Activated CD4-positive, alpha-beta memory T cell treated with anti-CD3 and anti-CD28 coated beads for 36 hours (primary cell): ENCODE measurements at regions not wholly inside any gene's neighbourhood (a gene's known extent, or its start where the extent isn't known, plus 50 kb on each side); places are given as distances from the start of the nearest gene placed in this dataset.

Experiments used
- CTCF ChIA-PET: fragments of 350-600 bp; sonication (Branson Sonifier 250); formaldehyde crosslinking; loops from one replicate; lab custom pipeline; 2021; ENCODE audit warnings: antibody characterized with exemption, inconsistent platforms; lab: Charles Lee
- POLR2A ChIA-PET: fragments of 350-600 bp; sonication (Branson Sonifier 250); formaldehyde crosslinking; loops from one replicate; lab custom pipeline; 2021; ENCODE audit warnings: antibody characterized with exemption; lab: Charles Lee
- DNase-seq: peaks from one replicate; pipeline ENCODE4 v3.0.0-alpha.2; 2020
- H3K27ac Mint-ChIP-seq: one replicate; pipeline ENCODE4 v1.8.0; 2021; ENCODE audit warnings: mixed read lengths
- H3K27me3 Mint-ChIP-seq: one replicate; pipeline ENCODE4 v1.8.0; 2021; ENCODE audit warnings: mixed read lengths
- H3K36me3 Mint-ChIP-seq: one replicate; pipeline ENCODE4 v1.8.0; 2021; ENCODE audit warnings: mixed read lengths
- H3K4me1 Mint-ChIP-seq: one replicate; pipeline ENCODE4 v1.8.0; 2021; ENCODE audit warnings: low read depth, mixed read lengths
- H3K4me3 Mint-ChIP-seq: one replicate; pipeline ENCODE4 v1.8.0; 2021; ENCODE audit warnings: mild to moderate bottlenecking, mixed read lengths
- H3K9me3 Mint-ChIP-seq: one replicate; pipeline ENCODE4 v1.8.0; 2021; ENCODE audit warnings: mixed read lengths
- intact Hi-C: fragments of 100-400 bp; cut with micrococcal nuclease; formaldehyde crosslinking; loops from one replicate; pipeline ENCODE4 v1.15.1; 2023

- intact Hi-C loops = no loop called here
- CTCF ChIA-PET = interaction anchor here (0.7 kb wide), 1 partner anchor 219 kb away, joined by 3 read pairs; no protein-coding TSS in a partner anchor
- POLR2A ChIA-PET = no interaction called here
- Mint-ChIP-seq H3K36me3 (no peaks in the 10 kb centered on the region), H3K4me3 (no peak overlapping the region), H3K9me3 (no peaks in the 10 kb centered on the region), H3K27ac (no peak overlapping the region), H3K4me1 (no peaks in the 10 kb centered on the region), H3K27me3 (peaks cover 3% of the 10 kb centered on the region)
- DNase-seq = no peak
Observed at GRCh38 chr7:118298771-118299170, 74.3 kb downstream of the ANKRD7 start.

GRCh38 chr7:118300177-118300576 is 75.7 kb downstream of the ANKRD7 start:
- no peaks in the 10 kb centered on the region for H3K4me1 Mint-ChIP-seq
- H3K9me3 Mint-ChIP-seq = no peaks in the 10 kb centered on the region
- H3K27ac Mint-ChIP-seq = no peak overlapping the region
- intact Hi-C loops = no loop called here
- ChIA-PET POLR2A (no interaction called here), CTCF (no interaction called here)
- peaks cover 2% of the 10 kb centered on the region for H3K27me3 Mint-ChIP-seq
- DNase-seq = no peak
- H3K36me3 Mint-ChIP-seq = no peaks in the 10 kb centered on the region
- no peak overlapping the region for H3K4me3 Mint-ChIP-seq

GRCh38 chr7:118304100-118304499 is 79.6 kb downstream of the ANKRD7 start:
- H3K4me3 Mint-ChIP-seq = no peak overlapping the region
- H3K27me3 Mint-ChIP-seq = no peaks in the 10 kb centered on the region
- ChIA-PET CTCF (no interaction called here), POLR2A (no interaction called here)
- H3K9me3 Mint-ChIP-seq = peaks cover 7% of the 10 kb centered on the region
- H3K27ac Mint-ChIP-seq = no peak overlapping the region
- H3K36me3 Mint-ChIP-seq = no peaks in the 10 kb centered on the region
- no peaks in the 10 kb centered on the region for H3K4me1 Mint-ChIP-seq
- no peak for DNase-seq
- intact Hi-C loops = no loop called here

DNA sequence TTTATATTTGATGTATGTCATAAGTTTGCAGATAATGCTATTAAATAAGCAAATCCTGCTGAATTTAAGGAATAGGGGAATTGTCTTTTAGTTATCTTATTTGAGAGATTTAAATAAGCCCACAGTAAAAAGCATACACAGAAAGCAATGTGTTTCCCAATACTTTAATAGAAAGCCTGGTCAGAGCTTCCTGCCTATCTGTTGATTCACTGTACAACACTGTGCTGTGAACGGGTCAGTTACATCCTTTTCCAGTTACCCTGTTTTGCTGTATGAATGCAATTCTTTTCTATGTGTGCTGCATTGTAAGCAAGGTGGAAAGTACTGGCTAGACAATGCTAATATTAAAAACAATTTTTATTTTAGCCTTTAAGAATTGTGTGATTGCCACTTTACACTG is 81.2 kb downstream of the ANKRD7 start:
- ChIA-PET POLR2A (no interaction called here), CTCF (no interaction called here)
- intact Hi-C loops = no loop called here
- Mint-ChIP-seq H3K4me1 (no peaks in the 10 kb centered on the region), H3K9me3 (peaks cover 10% of the 10 kb centered on the region), H3K27me3 (peaks cover 6% of the 10 kb centered on the region), H3K36me3 (peaks cover 3% of the 10 kb centered on the region), H3K4me3 (no peak overlapping the region), H3K27ac (no peak overlapping the region)
- DNase-seq = no peak

GRCh38 chr7:118306771-118307170 is 82.3 kb downstream of the ANKRD7 start:
- Mint-ChIP-seq H3K4me1 (no peaks in the 10 kb centered on the region), H3K9me3 (peaks cover 10% of the 10 kb centered on the region), H3K36me3 (peaks cover 3% of the 10 kb centered on the region), H3K27ac (no peak overlapping the region), H3K27me3 (peaks cover 6% of the 10 kb centered on the region), H3K4me3 (no peak overlapping the region)
- DNase-seq = no peak
- POLR2A ChIA-PET = no interaction called here
- intact Hi-C loops = no loop called here
- CTCF ChIA-PET = no interaction called here

DNA sequence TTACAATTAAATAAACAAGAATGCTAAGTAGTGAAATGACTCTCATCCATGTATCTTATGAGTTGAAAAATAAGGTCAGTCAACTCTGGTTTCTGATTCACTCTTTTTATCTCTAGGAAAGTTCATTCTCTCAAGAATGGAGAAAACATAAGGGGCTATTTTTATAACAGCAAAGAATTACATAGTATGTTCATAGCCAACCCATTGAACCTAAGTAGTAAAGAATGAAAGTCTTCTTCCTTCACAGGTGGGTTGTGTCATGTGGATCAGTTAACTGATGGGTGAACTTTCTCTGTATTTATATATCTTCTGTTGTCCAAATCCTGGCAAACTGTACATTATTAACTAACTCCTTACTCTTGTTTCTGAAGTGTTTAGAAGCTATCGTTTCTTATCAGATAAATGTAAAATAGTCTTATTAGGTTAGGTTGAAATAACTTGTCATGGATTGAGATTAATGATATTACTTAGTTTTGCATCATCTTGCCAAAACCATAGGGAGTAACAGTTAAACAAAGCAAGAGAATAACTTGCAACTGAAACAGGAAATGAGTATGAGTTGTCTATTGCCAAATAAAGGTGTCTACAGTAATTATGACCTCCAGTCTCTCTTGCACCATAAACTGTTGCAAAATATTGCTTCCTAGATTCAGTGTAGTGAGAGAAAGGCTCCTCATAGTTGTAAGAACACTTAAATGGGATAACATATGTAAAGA is 86.8 kb downstream of the ANKRD7 start:
- no peaks in the 10 kb centered on the region for H3K4me1 Mint-ChIP-seq
- H3K27ac Mint-ChIP-seq = no peak overlapping the region
- ChIA-PET CTCF (no interaction called here), POLR2A (no interaction called here)
- peaks cover 13% of the 10 kb centered on the region for H3K9me3 Mint-ChIP-seq
- H3K4me3 Mint-ChIP-seq = no peak overlapping the region
- H3K27me3 Mint-ChIP-seq = peaks cover 6% of the 10 kb centered on the region
- no peak for DNase-seq
- peaks cover 3% of the 10 kb centered on the region for H3K36me3 Mint-ChIP-seq
- intact Hi-C loops = no loop called here

GRCh38 chr7:118312051-118312450 is 87.5 kb downstream of the ANKRD7 start:
- Mint-ChIP-seq H3K4me1 (no peaks in the 10 kb centered on the region), H3K27me3 (peaks cover 6% of the 10 kb centered on the region), H3K4me3 (no peak overlapping the region), H3K36me3 (peaks cover 3% of the 10 kb centered on the region), H3K27ac (no peak overlapping the region), H3K9me3 (peaks cover 13% of the 10 kb centered on the region)
- DNase-seq = no peak
- ChIA-PET CTCF (no interaction called here), POLR2A (no interaction called here)
- intact Hi-C loops = no loop called here

GRCh38 chr7:118312966-118313365 is 88.5 kb downstream of the ANKRD7 start:
- POLR2A ChIA-PET = no interaction called here
- CTCF ChIA-PET = no interaction called here
- no peak for DNase-seq
- Mint-ChIP-seq H3K4me1 (no peaks in the 10 kb centered on the region), H3K36me3 (peaks cover 3% of the 10 kb centered on the region), H3K4me3 (no peak overlapping the region), H3K9me3 (peaks cover 13% of the 10 kb centered on the region), H3K27ac (no peak overlapping the region), H3K27me3 (peaks cover 6% of the 10 kb centered on the region)
- intact Hi-C loops = no loop called here

DNA sequence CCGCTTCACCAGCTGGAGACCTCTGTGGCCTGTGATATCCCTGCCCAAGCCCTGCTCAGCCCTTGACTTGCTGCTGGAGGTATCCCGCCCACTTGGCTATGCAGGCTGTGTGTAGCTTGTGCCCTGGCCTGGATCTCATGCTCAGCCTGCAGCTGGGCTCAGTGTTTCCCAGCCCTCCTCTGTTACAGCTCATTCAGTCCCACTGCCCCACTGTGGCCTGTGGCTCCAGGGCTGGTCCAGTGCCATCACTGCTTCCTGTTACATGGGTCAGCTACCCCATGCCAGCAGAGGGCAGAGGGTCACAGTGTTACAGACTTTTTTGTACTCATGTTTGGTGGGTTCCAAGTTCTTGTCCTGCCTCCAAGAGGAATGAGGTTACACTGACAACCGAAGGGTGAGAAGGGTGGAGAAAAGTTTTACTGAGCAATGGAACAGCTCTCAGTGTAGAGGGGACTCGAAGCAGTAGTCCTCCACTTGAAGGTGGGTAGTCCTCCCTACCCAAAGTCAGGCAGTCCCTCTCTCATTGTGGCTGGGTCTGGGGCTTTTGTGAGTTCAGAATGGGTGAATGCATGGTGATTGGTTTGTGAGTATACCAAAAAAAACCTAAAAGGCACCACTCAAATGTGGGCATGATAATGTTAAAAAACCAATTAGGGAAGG is 100.4 kb downstream of the ANKRD7 start:
- intact Hi-C loops = no loop called here
- Mint-ChIP-seq H3K36me3 (no peaks in the 10 kb centered on the region), H3K4me1 (no peaks in the 10 kb centered on the region), H3K27ac (no peak overlapping the region), H3K9me3 (no peaks in the 10 kb centered on the region), H3K4me3 (no peak overlapping the region), H3K27me3 (peaks cover 6% of the 10 kb centered on the region)
- POLR2A ChIA-PET = no interaction called here
- DNase-seq = no peak
- CTCF ChIA-PET = no interaction called here

- intact Hi-C loops = no loop called here
- H3K9me3 Mint-ChIP-seq = no peaks in the 10 kb centered on the region
Observed at GRCh38 chr7:118325450-118325808, 100.9 kb downstream of the ANKRD7 start.

GRCh38 chr7:118327174-118327573 is 102.7 kb downstream of the ANKRD7 start:
- Mint-ChIP-seq H3K9me3 (no peaks in the 10 kb centered on the region), H3K4me3 (no peak overlapping the region), H3K36me3 (no peaks in the 10 kb centered on the region), H3K27ac (no peak overlapping the region), H3K27me3 (peaks cover 3% of the 10 kb centered on the region), H3K4me1 (no peaks in the 10 kb centered on the region)
- ChIA-PET POLR2A (no interaction called here), CTCF (no interaction called here)
- DNase-seq = no peak
- intact Hi-C loops = no loop called here

More at GRCh38 chr7:118325450-118325808, 100.9 kb downstream of the ANKRD7 start:
- ChIA-PET CTCF (no interaction called here), POLR2A (no interaction called here)
- H3K27me3 Mint-ChIP-seq = peaks cover 6% of the 10 kb centered on the region
- DNase-seq = no peak
- no peak overlapping the region for H3K27ac Mint-ChIP-seq
- no peaks in the 10 kb centered on the region for H3K4me1 Mint-ChIP-seq
- no peaks in the 10 kb centered on the region for H3K36me3 Mint-ChIP-seq
- H3K4me3 Mint-ChIP-seq = no peak overlapping the region

GRCh38 chr7:118328505-118329211 is 104.2 kb downstream of the ANKRD7 start:
- H3K27me3 Mint-ChIP-seq = peaks cover 3% of the 10 kb centered on the region
- no peak overlapping the region for H3K27ac Mint-ChIP-seq
- ChIA-PET CTCF (no interaction called here), POLR2A (no interaction called here)
- no peaks in the 10 kb centered on the region for H3K9me3 Mint-ChIP-seq
- DNase-seq = no peak
- no peak overlapping the region for H3K4me3 Mint-ChIP-seq
- H3K36me3 Mint-ChIP-seq = no peaks in the 10 kb centered on the region
- intact Hi-C loops = no loop called here
- H3K4me1 Mint-ChIP-seq = no peaks in the 10 kb centered on the region
